ENCODE measurements at regions not wholly inside any gene's neighbourhood (a gene's known extent, or its start where the extent isn't known, plus 50 kb on each side); places are given as distances from the start of the nearest gene placed in this dataset.
A peak's percentile ranks its signal among the peaks of the same experiment; 100 is the strongest.

GRCh38 chr4:29002151-29002550, 1718.0 kb upstream of the PCDH7 start:
- Histone ChIP-seq H3K9ac (ENCODE audit: insufficient read length, low read depth) (no peak overlapping the region), H3K4me1 (ENCODE audit: insufficient read depth, insufficient read length) (no peaks in the 10 kb centered on the region), H3K36me3 (ENCODE audit: insufficient read depth, insufficient read length, low read length) (no peaks in the 10 kb centered on the region), H3K4me3 (ENCODE audit: insufficient read length, low read depth) (no peak overlapping the region), H3K9me3 (ENCODE audit: insufficient read depth, low read length) (peaks cover 9% of the 10 kb centered on the region; the same call in 1 of the 2 replicates), H3K27me3 (ENCODE audit: insufficient read depth, insufficient read length) (peaks cover 5% of the 10 kb centered on the region)
- TF ChIP-seq YY1 (IDR thresholded peaks at IDR 0.05; ENCODE audit: insufficient read depth, insufficient read length): no peak
- TF ChIP-seq ZNF274 (IDR thresholded peaks at IDR 0.05; ENCODE audit: low read depth, low read length): no peak
- no peak for TF ChIP-seq SUZ12 (IDR thresholded peaks at IDR 0.05; ENCODE audit: extremely low read depth, insufficient read depth, insufficient read length)
- DNase-seq (ENCODE audit: low read depth, low spot score): peak; percentile 91

- Histone ChIP-seq H3K4me3 (ENCODE audit: insufficient read length, low read depth) (no peak overlapping the region), H3K36me3 (ENCODE audit: insufficient read depth, insufficient read length, low read length) (no peaks in the 10 kb centered on the region), H3K27me3 (ENCODE audit: insufficient read depth, insufficient read length) (peaks cover 5% of the 10 kb centered on the region), H3K9ac (ENCODE audit: insufficient read length, low read depth) (no peak overlapping the region), H3K9me3 (ENCODE audit: insufficient read depth, low read length) (0 out of 2 replicates have a peak, but pooled peaks cover 3% of the 10 kb centered on the region), H3K4me1 (ENCODE audit: insufficient read depth, insufficient read length) (no peaks in the 10 kb centered on the region)
- TF ChIP-seq SUZ12 (IDR thresholded peaks at IDR 0.05; ENCODE audit: extremely low read depth, insufficient read depth, insufficient read length): no peak
- TF ChIP-seq YY1 (IDR thresholded peaks at IDR 0.05; ENCODE audit: insufficient read depth, insufficient read length): no peak
- TF ChIP-seq ZNF274 (IDR thresholded peaks at IDR 0.05; ENCODE audit: low read depth, low read length): no peak
- no peak for DNase-seq (ENCODE audit: low read depth, low spot score)
Observed at GRCh38 chr4:29005838-29006237, 1714.3 kb upstream of the PCDH7 start.

GRCh38 chr4:29009908-29010307, 1710.3 kb upstream of the PCDH7 start:
- no peak for TF ChIP-seq SUZ12 (IDR thresholded peaks at IDR 0.05; ENCODE audit: extremely low read depth, insufficient read depth, insufficient read length)
- TF ChIP-seq ZNF274 (IDR thresholded peaks at IDR 0.05; ENCODE audit: low read depth, low read length): no peak
- no peak for TF ChIP-seq YY1 (IDR thresholded peaks at IDR 0.05; ENCODE audit: insufficient read depth, insufficient read length)
- Histone ChIP-seq H3K9ac (ENCODE audit: insufficient read length, low read depth) (no peak overlapping the region), H3K27me3 (ENCODE audit: insufficient read depth, insufficient read length) (no peaks in the 10 kb centered on the region), H3K4me1 (ENCODE audit: insufficient read depth, insufficient read length) (no peaks in the 10 kb centered on the region), H3K9me3 (ENCODE audit: insufficient read depth, low read length) (0 out of 2 replicates have a peak, but pooled peaks cover 8% of the 10 kb centered on the region), H3K4me3 (ENCODE audit: insufficient read length, low read depth) (no peak overlapping the region), H3K36me3 (ENCODE audit: insufficient read depth, insufficient read length, low read length) (no peaks in the 10 kb centered on the region)
- no peak for DNase-seq (ENCODE audit: low read depth, low spot score)

- TF ChIP-seq ZNF274 (IDR thresholded peaks at IDR 0.05; ENCODE audit: low read depth, low read length): no peak
- no peak for TF ChIP-seq SUZ12 (IDR thresholded peaks at IDR 0.05; ENCODE audit: extremely low read depth, insufficient read depth, insufficient read length)
- TF ChIP-seq YY1 (IDR thresholded peaks at IDR 0.05; ENCODE audit: insufficient read depth, insufficient read length): no peak
- Histone ChIP-seq H3K9ac (ENCODE audit: insufficient read length, low read depth) (no peak overlapping the region), H3K36me3 (ENCODE audit: insufficient read depth, insufficient read length, low read length) (no peaks in the 10 kb centered on the region), H3K9me3 (ENCODE audit: insufficient read depth, low read length) (0 out of 2 replicates have a peak, but pooled peaks cover 5% of the 10 kb centered on the region), H3K4me1 (ENCODE audit: insufficient read depth, insufficient read length) (no peaks in the 10 kb centered on the region), H3K27me3 (ENCODE audit: insufficient read depth, insufficient read length) (no peaks in the 10 kb centered on the region), H3K4me3 (ENCODE audit: insufficient read length, low read depth) (no peak overlapping the region)
- no peak for DNase-seq (ENCODE audit: low read depth, low spot score)
Observed at GRCh38 chr4:29013341-29013740, 1706.8 kb upstream of the PCDH7 start.

GRCh38 chr4:29014555-29014954, 1705.6 kb upstream of the PCDH7 start:
- H3K27me3 ChIP-seq (ENCODE audit: insufficient read depth, insufficient read length): no peaks in the 10 kb centered on the region
- H3K9me3 ChIP-seq (ENCODE audit: insufficient read depth, low read length): 0 out of 2 replicates have a peak, but pooled peaks cover 5% of the 10 kb centered on the region
- TF ChIP-seq YY1 (IDR thresholded peaks at IDR 0.05; ENCODE audit: insufficient read depth, insufficient read length) (no peak), ZNF274 (IDR thresholded peaks at IDR 0.05; ENCODE audit: low read depth, low read length) (no peak), SUZ12 (IDR thresholded peaks at IDR 0.05; ENCODE audit: extremely low read depth, insufficient read depth, insufficient read length) (no peak)
- H3K36me3 ChIP-seq (ENCODE audit: insufficient read depth, insufficient read length, low read length): no peaks in the 10 kb centered on the region
- DNase-seq (ENCODE audit: low read depth, low spot score): no peak
- no peak overlapping the region for H3K9ac ChIP-seq (ENCODE audit: insufficient read length, low read depth)
- no peaks in the 10 kb centered on the region for H3K4me1 ChIP-seq (ENCODE audit: insufficient read depth, insufficient read length)
- no peak overlapping the region for H3K4me3 ChIP-seq (ENCODE audit: insufficient read length, low read depth)

- TF ChIP-seq ZNF274 (IDR thresholded peaks at IDR 0.05; ENCODE audit: low read depth, low read length) (no peak), SUZ12 (IDR thresholded peaks at IDR 0.05; ENCODE audit: extremely low read depth, insufficient read depth, insufficient read length) (no peak), YY1 (IDR thresholded peaks at IDR 0.05; ENCODE audit: insufficient read depth, insufficient read length) (no peak)
- H3K27me3 ChIP-seq (ENCODE audit: insufficient read depth, insufficient read length): no peaks in the 10 kb centered on the region
- H3K4me3 ChIP-seq (ENCODE audit: insufficient read length, low read depth): no peak overlapping the region
- peaks cover 24% of the 10 kb centered on the region for H3K9me3 ChIP-seq (ENCODE audit: insufficient read depth, low read length)
- H3K4me1 ChIP-seq (ENCODE audit: insufficient read depth, insufficient read length): no peaks in the 10 kb centered on the region
- no peaks in the 10 kb centered on the region for H3K36me3 ChIP-seq (ENCODE audit: insufficient read depth, insufficient read length, low read length)
- no peak for DNase-seq (ENCODE audit: low read depth, low spot score)
- H3K9ac ChIP-seq (ENCODE audit: insufficient read length, low read depth): no peak overlapping the region
Observed at GRCh38 chr4:29033703-29034102, 1686.5 kb upstream of the PCDH7 start.

GRCh38 chr4:29037501-29037900, 1682.7 kb upstream of the PCDH7 start:
- Histone ChIP-seq H3K27me3 (ENCODE audit: insufficient read depth, insufficient read length) (no peaks in the 10 kb centered on the region), H3K36me3 (ENCODE audit: insufficient read depth, insufficient read length, low read length) (no peaks in the 10 kb centered on the region), H3K4me3 (ENCODE audit: insufficient read length, low read depth) (no peak overlapping the region), H3K4me1 (ENCODE audit: insufficient read depth, insufficient read length) (no peaks in the 10 kb centered on the region), H3K9me3 (ENCODE audit: insufficient read depth, low read length) (peaks cover 23% of the 10 kb centered on the region), H3K9ac (ENCODE audit: insufficient read length, low read depth) (no peak overlapping the region)
- TF ChIP-seq ZNF274 (IDR thresholded peaks at IDR 0.05; ENCODE audit: low read depth, low read length) (no peak), YY1 (IDR thresholded peaks at IDR 0.05; ENCODE audit: insufficient read depth, insufficient read length) (no peak), SUZ12 (IDR thresholded peaks at IDR 0.05; ENCODE audit: extremely low read depth, insufficient read depth, insufficient read length) (no peak)
- no peak for DNase-seq (ENCODE audit: low read depth, low spot score)

Data from NT2/D1 (cell line).